ENCODE measurements at regions not wholly inside any gene's neighbourhood (a gene's known extent, or its start where the extent isn't known, plus 50 kb on each side); places are given as distances from the start of the nearest gene placed in this dataset.

DNA sequence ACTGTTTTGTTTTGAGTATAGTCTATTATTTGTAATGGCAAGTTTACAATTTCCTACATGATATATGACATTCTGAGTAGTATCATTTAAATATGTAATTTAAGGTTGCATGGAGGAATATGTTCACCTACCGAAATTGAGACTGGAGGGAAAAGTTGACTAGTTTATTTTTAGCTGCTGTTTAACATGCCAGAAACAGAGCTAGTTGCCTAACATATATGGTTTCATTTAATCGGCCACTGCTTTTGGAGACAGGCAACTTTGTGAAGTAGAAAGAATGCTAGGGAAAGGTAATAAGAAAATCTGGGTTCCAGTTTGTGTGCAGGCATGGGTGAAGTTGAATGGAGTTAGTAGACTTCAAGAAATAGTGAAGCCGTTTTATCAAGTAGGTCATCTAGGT is 342.1 kb upstream of the CBLB start:
- Histone ChIP-seq H3K27ac (ENCODE audit: low read depth, low read length) (no peak overlapping the region), H3K9ac (ENCODE audit: low read depth, low read length) (no peak overlapping the region), H3K27me3 (ENCODE audit: insufficient read depth, low read length) (no peaks in the 10 kb centered on the region), H3K36me3 (ENCODE audit: insufficient read depth, low read length) (no peaks in the 10 kb centered on the region), H3K9me3 (ENCODE audit: insufficient read depth, low read depth, low read length) (no peaks in the 10 kb centered on the region), H3K4me1 (ENCODE audit: insufficient read depth, low read length) (peaks cover 2% of the 10 kb centered on the region; the same call in 1 of the 2 replicates), H3K4me3 (ENCODE audit: low read length) (no peak overlapping the region)
- 98% methylated on average over 3 of the region's 3 CpGs for WGBS

DNA sequence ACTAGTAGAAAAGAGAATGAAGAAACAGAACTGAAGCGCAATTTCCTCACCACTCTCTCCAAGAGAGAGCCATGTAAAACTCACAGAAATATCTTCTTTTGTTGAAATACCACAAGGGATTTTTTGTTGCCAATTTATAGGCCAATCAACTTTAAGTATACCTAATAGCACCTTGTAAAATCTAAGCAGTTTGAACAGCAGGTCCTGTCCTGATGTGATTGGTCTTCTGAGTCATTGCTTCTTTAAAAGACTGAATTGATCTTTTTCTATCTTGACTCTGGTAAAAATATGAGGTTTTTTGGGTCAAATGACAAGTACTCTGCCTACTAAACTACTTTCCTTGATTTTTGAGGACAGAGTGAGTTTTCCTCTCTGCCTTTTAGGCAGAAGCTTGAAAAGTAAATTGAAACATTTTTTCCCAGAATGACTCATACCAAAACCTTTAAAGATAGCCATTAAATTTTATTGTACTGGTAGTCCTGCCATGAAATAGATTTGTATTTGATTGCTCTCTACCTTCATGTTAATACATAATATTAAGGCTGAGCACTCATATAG is 343.9 kb upstream of the CBLB start:
- WGBS, result 92% methylated on average over 1 of the region's 1 CpG
- H3K9ac ChIP-seq (ENCODE audit: low read depth, low read length), result no peak overlapping the region
- no peak overlapping the region for H3K27ac ChIP-seq (ENCODE audit: low read depth, low read length)
- no peaks in the 10 kb centered on the region for H3K36me3 ChIP-seq (ENCODE audit: insufficient read depth, low read length)
- H3K4me3 ChIP-seq (ENCODE audit: low read length), result no peak overlapping the region
- H3K9me3 ChIP-seq (ENCODE audit: insufficient read depth, low read depth, low read length), result no peaks in the 10 kb centered on the region
- H3K27me3 ChIP-seq (ENCODE audit: insufficient read depth, low read length), result no peaks in the 10 kb centered on the region
- no peaks in the 10 kb centered on the region for H3K4me1 ChIP-seq (ENCODE audit: insufficient read depth, low read length)

DNA sequence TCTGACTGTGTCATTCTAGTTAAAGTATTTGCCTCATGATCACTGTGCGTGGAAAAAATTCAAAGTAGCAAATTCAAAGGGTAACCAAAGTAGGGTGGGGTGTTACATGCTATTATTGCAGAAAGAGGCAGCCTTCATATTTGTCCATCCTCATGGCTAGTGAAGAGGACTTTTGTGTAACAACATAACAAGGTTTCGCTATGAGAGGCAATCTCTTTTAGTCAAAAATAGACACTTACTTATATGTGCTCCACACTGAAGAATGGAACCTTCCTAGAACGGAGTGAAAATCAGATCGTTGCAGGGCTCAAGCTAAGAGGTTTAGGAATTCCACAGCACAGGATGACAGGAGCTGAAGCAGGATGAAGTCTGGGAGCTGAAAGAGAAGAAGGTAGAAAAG is 345.1 kb upstream of the CBLB start:
- Histone ChIP-seq H3K36me3 (ENCODE audit: insufficient read depth, low read length) (no peaks in the 10 kb centered on the region), H3K27me3 (ENCODE audit: insufficient read depth, low read length) (no peaks in the 10 kb centered on the region), H3K9me3 (ENCODE audit: insufficient read depth, low read depth, low read length) (no peaks in the 10 kb centered on the region), H3K27ac (ENCODE audit: low read depth, low read length) (no peak overlapping the region), H3K9ac (ENCODE audit: low read depth, low read length) (no peak overlapping the region), H3K4me1 (ENCODE audit: insufficient read depth, low read length) (no peaks in the 10 kb centered on the region), H3K4me3 (ENCODE audit: low read length) (no peak overlapping the region)
- 98% methylated on average over 4 of the region's 4 CpGs for WGBS

DNA sequence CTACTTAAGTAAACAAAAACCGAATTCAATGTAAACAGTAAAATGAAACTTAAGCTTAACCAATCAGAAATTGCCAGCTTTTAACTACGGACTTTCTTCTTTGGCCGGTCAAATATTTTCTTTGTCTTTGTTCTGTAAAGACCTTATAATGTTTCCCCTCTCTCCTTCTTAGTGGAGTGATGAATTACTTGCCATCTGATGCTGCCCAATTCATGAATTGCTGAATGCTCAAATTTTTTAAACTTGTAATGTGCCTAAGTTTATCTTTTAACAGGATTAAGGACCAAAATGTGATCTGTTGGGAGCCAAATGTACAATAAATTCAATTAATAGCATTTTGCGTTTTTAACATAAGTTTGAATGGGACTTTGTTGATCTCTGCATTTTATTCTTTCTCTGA is 345.8 kb upstream of the CBLB start:
- H3K9ac ChIP-seq (ENCODE audit: low read depth, low read length), result no peak overlapping the region
- H3K27ac ChIP-seq (ENCODE audit: low read depth, low read length), result no peak overlapping the region
- no peak overlapping the region for H3K4me3 ChIP-seq (ENCODE audit: low read length)
- WGBS, result 97% methylated on average over 3 of the region's 4 CpGs
- H3K9me3 ChIP-seq (ENCODE audit: insufficient read depth, low read depth, low read length), result 0 out of 2 replicates have a peak, but pooled peaks cover 3% of the 10 kb centered on the region
- H3K4me1 ChIP-seq (ENCODE audit: insufficient read depth, low read length), result no peaks in the 10 kb centered on the region
- no peaks in the 10 kb centered on the region for H3K36me3 ChIP-seq (ENCODE audit: insufficient read depth, low read length)
- no peaks in the 10 kb centered on the region for H3K27me3 ChIP-seq (ENCODE audit: insufficient read depth, low read length)

DNA sequence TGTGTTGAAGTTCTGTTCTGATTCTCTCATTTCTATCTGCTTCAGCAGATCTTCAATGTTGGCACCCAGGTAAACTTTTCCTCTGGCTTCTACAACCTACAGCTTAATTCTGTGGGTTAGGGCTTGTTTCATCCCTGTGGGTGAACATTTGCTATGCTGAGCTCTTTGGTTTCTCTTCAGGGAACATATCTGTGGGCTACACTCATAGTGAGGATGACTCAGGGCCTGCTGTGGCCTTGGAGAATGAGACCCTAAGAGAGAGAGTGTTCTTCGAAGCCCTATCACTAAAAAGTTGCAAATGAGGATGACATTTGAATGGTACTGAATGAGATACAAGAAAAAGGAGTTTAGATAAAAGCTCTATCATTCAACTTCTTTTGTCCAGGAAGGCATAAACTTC is 346.2 kb upstream of the CBLB start:
- Histone ChIP-seq H3K4me1 (ENCODE audit: insufficient read depth, low read length) (no peaks in the 10 kb centered on the region), H3K27ac (ENCODE audit: low read depth, low read length) (no peak overlapping the region), H3K9me3 (ENCODE audit: insufficient read depth, low read depth, low read length) (0 out of 2 replicates have a peak, but pooled peaks cover 3% of the 10 kb centered on the region), H3K36me3 (ENCODE audit: insufficient read depth, low read length) (no peaks in the 10 kb centered on the region), H3K9ac (ENCODE audit: low read depth, low read length) (no peak overlapping the region), H3K4me3 (ENCODE audit: low read length) (no peak overlapping the region), H3K27me3 (ENCODE audit: insufficient read depth, low read length) (no peaks in the 10 kb centered on the region)
- WGBS, result 100% methylated on average over 1 of the region's 1 CpG

DNA sequence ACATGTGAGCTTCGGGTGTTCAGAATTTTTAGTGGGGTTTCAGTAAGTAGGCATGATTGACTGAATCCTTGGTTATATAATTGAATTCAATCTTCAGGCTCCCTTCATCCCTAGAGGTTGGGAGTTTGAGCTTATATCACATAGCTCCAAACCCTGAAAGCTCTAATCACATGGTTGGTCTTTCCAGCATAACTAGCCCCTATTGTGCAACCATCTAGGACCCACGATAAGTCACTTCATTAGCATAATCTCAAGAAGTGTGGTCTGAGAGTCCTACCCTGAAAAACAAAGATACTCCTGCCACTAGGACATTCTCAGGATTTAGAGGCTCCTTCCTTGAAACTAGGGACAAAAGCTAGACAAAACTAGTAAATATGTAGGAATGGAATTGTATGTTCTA is 348.9 kb upstream of the CBLB start:
- Histone ChIP-seq H3K9ac (ENCODE audit: low read depth, low read length) (no peak overlapping the region), H3K27me3 (ENCODE audit: insufficient read depth, low read length) (no peaks in the 10 kb centered on the region), H3K36me3 (ENCODE audit: insufficient read depth, low read length) (no peaks in the 10 kb centered on the region), H3K9me3 (ENCODE audit: insufficient read depth, low read depth, low read length) (0 out of 2 replicates have a peak, but pooled peaks cover 3% of the 10 kb centered on the region), H3K4me1 (ENCODE audit: insufficient read depth, low read length) (no peaks in the 10 kb centered on the region), H3K27ac (ENCODE audit: low read depth, low read length) (no peak overlapping the region), H3K4me3 (ENCODE audit: low read length) (no peak overlapping the region)
- WGBS, result 91% methylated on average over 2 of the region's 2 CpGs

DNA sequence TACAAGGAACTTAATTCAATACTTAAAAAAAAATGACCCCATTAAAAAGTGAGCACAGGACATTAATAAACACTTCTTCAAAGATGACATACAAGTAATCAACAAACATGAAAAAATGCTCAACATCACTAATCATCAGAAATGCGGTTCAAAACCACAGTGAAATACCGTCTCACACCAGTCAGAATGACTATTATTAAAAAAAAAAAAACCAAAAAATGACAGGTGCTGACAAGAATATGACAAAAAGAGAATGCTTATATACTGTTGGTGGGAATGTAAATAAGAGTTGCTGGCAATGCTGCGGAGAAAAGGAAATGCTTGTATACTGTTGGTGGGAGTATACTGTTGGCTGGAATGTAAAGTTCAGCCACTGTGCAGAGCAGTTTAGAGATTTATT is 358.3 kb upstream of the CBLB start:
- H3K9ac ChIP-seq (ENCODE audit: low read depth, low read length), result no peak overlapping the region
- no peak overlapping the region for H3K27ac ChIP-seq (ENCODE audit: low read depth, low read length)
- H3K4me3 ChIP-seq (ENCODE audit: low read length), result no peak overlapping the region
- H3K27me3 ChIP-seq (ENCODE audit: insufficient read depth, low read length), result no peaks in the 10 kb centered on the region
- no peaks in the 10 kb centered on the region for H3K9me3 ChIP-seq (ENCODE audit: insufficient read depth, low read depth, low read length)
- H3K36me3 ChIP-seq (ENCODE audit: insufficient read depth, low read length), result no peaks in the 10 kb centered on the region
- 97% methylated on average over 3 of the region's 3 CpGs for WGBS
- H3K4me1 ChIP-seq (ENCODE audit: insufficient read depth, low read length), result no peaks in the 10 kb centered on the region

DNA sequence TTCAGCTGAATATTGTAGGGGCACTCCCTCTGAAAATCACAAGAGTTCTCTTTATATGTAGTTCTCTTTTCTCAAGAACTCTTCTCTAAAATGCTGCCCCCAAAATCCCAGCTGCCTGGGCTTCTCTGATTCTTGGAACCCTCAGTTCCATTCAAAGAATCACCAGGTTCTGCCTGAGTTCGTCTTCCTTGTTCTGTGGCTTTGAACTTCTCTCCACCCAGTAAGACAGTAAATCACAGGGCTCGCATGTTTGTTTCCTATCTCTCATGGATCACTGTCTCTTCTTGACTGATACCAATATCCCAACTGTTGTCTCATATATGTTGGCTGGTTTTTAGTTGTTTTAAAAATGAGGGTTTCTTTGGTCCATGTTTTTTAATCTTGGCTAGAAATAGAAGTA is 359.5 kb upstream of the CBLB start:
- no peaks in the 10 kb centered on the region for H3K9me3 ChIP-seq (ENCODE audit: insufficient read depth, low read depth, low read length)
- H3K36me3 ChIP-seq (ENCODE audit: insufficient read depth, low read length), result no peaks in the 10 kb centered on the region
- H3K27me3 ChIP-seq (ENCODE audit: insufficient read depth, low read length), result no peaks in the 10 kb centered on the region
- H3K4me1 ChIP-seq (ENCODE audit: insufficient read depth, low read length), result no peaks in the 10 kb centered on the region
- WGBS, result 89% methylated on average over 2 of the region's 2 CpGs
- H3K27ac ChIP-seq (ENCODE audit: low read depth, low read length), result no peak overlapping the region
- no peak overlapping the region for H3K9ac ChIP-seq (ENCODE audit: low read depth, low read length)
- no peak overlapping the region for H3K4me3 ChIP-seq (ENCODE audit: low read length)

DNA sequence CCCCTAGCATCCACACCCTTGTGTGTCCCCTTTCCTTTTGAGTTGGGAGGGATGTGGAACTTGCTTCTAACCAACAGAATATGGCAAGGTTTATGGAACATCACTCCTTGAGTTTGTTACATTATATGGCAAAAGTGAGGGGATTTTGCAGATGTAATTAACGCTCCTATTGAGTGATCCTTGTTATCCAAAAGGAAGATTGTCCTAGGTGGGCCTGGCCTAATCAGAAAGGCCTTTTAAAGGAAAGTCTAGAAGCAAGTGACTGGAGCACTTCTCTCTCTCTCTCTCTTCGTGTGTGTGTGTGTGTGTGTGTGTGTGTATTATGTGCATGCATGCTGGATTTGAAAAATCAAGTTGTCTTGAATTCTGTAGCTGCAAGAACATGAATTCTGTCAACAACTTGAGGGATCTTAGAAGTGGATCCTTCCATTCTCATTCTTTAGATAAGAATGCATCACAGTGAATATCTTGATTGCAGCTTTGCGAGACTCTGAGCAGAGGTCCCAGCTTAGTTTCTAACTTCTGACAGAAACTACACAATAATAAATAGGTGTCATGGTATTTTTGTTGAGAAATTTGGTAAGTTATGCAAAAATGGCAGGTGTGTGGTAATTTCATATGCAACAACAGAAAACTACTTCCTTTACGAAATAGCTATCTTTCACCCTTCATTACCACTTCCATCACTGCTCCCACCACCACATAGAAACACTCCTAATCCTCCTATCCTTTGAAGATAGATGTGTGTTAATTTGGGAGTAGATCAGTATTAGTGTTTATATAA is 360.9 kb upstream of the CBLB start:
- H3K4me3 ChIP-seq (ENCODE audit: low read length), result no peak overlapping the region
- H3K27me3 ChIP-seq (ENCODE audit: insufficient read depth, low read length), result no peaks in the 10 kb centered on the region
- no peaks in the 10 kb centered on the region for H3K4me1 ChIP-seq (ENCODE audit: insufficient read depth, low read length)
- no peak overlapping the region for H3K9ac ChIP-seq (ENCODE audit: low read depth, low read length)
- no peak overlapping the region for H3K27ac ChIP-seq (ENCODE audit: low read depth, low read length)
- no peaks in the 10 kb centered on the region for H3K9me3 ChIP-seq (ENCODE audit: insufficient read depth, low read depth, low read length)
- 95% methylated on average over 1 of the region's 4 CpGs for WGBS
- H3K36me3 ChIP-seq (ENCODE audit: insufficient read depth, low read length), result no peaks in the 10 kb centered on the region

DNA sequence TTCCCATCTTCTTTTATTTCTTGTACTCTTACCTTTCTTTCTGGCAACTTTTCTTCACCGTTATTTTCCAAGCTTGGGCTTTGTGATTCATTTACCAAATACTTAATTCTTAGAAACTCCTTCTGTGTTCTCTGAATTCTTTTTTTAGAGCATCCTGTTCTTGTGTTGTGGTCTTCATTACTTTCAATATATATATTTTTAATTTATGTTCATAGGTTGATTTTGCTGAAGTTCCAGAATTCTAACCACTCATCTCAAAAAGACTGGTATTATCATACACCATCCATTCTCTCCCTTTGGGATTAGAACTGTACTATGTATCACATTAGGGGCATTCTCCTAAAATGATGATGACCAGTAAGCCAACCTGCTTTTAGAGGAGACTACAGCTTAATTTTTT is 362.3 kb upstream of the CBLB start:
- no peak overlapping the region for H3K4me3 ChIP-seq (ENCODE audit: low read length)

DNA sequence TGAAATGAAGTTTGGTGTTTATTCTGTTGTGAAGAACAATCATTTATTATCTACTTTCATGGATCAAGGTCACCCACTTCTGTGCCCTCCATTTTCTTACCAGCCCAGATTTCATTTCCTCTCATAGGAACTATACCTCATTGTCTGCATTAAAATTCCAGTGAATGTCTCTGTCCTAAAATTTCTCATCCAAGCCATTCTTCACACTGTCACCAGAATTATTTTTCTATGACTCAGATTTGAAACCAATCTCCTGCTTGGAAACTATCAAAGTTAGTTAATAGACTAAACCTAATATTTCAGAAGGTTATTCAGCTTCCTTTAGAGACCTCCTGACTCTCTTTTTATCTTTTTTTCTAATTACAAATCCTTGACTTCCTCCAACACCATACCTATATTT is 364.1 kb upstream of the CBLB start:
- Histone ChIP-seq H3K4me3 (ENCODE audit: low read length) (no peak overlapping the region), H3K27ac (ENCODE audit: low read depth, low read length) (no peak overlapping the region), H3K9ac (ENCODE audit: low read depth, low read length) (no peak overlapping the region), H3K36me3 (ENCODE audit: insufficient read depth, low read length) (no peaks in the 10 kb centered on the region), H3K4me1 (ENCODE audit: insufficient read depth, low read length) (no peaks in the 10 kb centered on the region), H3K9me3 (ENCODE audit: insufficient read depth, low read depth, low read length) (peaks cover 16% of the 10 kb centered on the region), H3K27me3 (ENCODE audit: insufficient read depth, low read length) (no peaks in the 10 kb centered on the region)

More for the DNA sequence above, 362.3 kb upstream of the CBLB start:
- Histone ChIP-seq H3K36me3 (ENCODE audit: insufficient read depth, low read length) (no peaks in the 10 kb centered on the region), H3K9me3 (ENCODE audit: insufficient read depth, low read depth, low read length) (0 out of 2 replicates have a peak, but pooled peaks cover 2% of the 10 kb centered on the region), H3K4me1 (ENCODE audit: insufficient read depth, low read length) (no peaks in the 10 kb centered on the region), H3K9ac (ENCODE audit: low read depth, low read length) (no peak overlapping the region), H3K27ac (ENCODE audit: low read depth, low read length) (no peak overlapping the region), H3K27me3 (ENCODE audit: insufficient read depth, low read length) (no peaks in the 10 kb centered on the region)
- WGBS, result 100% methylated on average over 1 of the region's 1 CpG

Data from HUES64 (cell line).